GM19467 (cell line): ENCODE measurements at regions not wholly inside any gene's neighbourhood (a gene's known extent, or its start where the extent isn't known, plus 50 kb on each side); places are given as distances from the start of the nearest gene placed in this dataset.
"Not testable (repeated sequence)": the region's sequence is repeated elsewhere in the genome, so short reads cannot be mapped to it uniquely, and the experiment has no call there.

Experiments
- ATAC-seq: cut with Tn5 transposase; IDR thresholded peaks from one replicate; pipeline ENCODE4 v1.9.1; 2021; ENCODE audit warnings: mild to moderate bottlenecking, moderate library complexity; ENCODE audit not compliant: unreplicated experiment

GRCh38 chr7:132030883-132031282, 474.5 kb upstream of the PODXL start:
- ATAC-seq = no peak

DNA sequence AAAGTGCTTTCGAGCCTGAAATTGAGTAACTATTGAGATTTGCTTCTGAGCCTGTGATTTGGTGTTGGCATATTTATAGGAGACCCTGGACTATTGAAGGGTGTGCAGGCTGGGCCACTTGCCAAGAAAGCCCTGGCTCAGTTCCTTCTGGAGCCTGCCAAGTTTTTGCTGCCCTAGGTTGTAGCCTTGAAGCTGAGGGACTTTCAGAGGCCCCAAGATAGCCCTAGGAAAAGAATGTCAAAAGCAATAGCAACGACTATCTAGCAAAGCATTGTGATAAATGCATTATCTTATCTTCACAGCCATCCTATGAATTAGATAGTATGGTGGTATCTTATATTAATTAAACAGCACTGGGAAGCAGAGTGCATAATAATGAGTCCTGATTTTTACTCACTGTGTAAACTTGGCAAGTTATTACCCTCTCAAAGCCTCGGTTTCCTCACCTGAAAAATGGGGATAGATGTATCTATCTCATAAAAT, 473.7 kb upstream of the PODXL start:
- no peak for ATAC-seq

DNA sequence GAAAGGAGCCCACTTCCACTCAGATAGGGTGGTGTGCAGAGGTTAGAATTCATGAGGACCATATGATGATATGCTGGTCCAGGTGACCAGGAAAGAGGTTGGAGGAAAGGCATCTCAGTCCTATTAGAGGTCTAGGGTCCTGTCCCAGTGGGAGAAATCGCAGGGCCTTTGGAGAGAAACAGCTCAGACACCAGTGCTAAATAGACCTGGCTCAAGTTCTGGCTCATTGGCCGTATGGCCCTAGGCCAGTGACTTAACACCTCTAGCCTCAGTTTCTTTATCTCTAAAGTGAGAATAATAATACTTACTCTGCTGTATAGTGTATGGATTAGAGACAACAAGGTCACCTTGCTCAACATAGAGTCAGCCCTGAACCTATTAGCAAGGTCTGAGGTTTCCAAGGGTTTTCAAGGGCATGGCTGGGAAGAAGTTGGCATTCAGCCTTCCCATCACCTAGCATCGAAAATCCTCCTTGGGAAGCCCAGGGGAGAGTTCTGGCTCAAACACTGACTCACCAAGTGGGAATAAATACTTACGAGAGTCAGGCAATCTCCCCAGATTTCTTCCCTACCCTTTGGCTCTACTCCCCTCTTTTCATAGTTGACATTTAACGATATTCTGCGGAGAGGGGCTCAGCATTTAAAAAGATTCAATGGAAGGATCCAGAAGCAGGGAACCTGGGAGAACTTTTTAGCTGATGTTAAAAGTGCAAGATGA, 473.1 kb upstream of the PODXL start:
- ATAC-seq = no peak

DNA sequence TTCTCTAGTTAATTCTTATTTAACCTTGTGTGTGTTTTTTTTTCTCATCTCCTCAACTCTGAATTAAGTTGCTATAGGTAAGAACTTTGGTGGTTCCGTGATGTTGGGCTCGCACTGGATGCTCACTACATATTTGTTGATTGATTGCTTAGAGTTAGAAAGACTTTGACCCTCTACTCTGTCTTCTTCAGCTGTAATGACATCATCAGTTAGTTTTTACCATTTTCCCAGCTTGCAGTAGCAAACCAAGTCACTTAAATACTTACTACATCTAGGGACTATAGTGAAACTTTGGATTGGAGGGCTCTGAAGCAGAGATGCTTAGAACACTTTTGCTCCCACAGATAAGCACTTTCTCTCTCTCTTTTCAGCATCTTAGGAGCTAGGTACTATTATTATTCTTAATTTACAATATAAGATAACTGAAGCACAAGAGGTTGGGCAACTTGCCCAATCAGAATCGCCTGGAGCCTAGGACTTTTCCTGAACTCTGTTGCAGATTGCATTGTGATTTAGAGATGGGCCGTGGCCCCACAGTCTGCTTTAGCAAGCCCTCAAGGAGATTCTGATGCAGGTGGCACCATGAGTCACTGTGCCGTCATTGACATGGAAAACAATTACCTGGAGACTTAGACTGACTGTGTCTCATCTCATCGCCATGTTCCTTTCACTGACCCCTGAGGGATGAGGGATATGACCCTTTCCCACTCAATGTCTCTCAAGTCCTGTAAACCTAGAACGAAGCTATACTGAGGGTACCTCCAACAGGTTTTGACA, 471.9 kb upstream of the PODXL start:
- no peak for ATAC-seq

- no peak for ATAC-seq
Measured at GRCh38 chr7:132024290-132024689, 467.9 kb upstream of the PODXL start.

DNA sequence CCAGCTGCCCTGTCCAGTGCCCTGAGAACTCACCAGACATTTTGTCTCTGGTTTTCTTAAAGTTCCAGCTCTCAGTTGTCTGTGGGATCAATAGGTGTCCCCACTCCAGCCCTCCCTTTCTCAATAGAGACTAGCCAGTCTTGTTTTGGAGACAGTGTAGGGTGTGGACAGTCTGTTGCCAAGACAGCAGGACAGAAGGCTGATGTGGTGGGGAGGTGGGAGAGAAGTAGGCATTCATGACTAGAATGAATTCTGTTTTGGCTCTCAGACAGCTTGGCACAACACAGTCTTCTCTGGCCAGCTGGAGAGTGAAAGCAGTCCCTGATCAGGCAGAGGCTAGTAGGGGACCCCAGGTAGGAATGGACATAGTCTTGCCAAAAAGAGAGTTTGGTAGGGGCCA, 467.0 kb upstream of the PODXL start:
- ATAC-seq = no peak

DNA sequence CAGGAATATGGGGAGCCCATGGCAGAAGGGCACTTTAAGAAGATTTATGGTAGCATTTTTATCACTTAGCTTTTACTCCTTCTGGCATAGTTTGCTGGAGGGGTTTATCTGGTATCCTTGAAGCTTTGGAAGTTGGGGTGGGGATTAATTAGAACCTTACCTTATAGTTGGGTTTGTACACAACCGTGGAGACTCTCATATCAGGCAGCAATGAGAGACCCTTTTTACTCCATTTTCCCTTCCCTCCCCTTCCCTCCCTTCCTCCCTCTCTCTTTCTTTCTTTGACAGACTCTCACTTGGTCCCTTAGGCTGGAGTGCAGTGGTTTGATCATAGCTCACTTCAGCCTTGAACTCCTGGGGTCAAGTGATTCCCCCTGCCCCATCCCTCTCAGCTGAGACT, 465.8 kb upstream of the PODXL start:
- ATAC-seq = no peak

DNA sequence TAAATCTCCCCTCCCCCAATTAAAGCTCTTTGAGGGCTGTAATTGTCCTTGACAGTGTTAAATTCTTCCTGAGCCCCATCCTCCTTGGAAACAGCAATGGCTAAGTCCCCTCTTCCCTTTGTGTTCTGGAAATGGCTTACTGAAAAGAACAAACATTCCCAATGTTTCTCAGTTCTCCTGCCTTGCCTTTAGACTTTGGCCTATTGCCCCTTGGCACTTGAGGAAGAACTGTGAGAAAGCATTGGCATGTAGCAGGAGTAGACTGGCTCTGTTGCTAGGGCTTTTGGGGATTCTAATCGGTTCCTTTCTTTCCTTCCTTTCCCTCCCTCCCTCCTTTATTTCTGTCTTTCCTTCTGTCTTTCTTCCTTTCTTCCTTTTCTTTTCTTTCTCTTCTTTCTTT, 463.3 kb upstream of the PODXL start:
- ATAC-seq = no peak

- no peak for ATAC-seq
Measured at GRCh38 chr7:132009778-132010177, 453.4 kb upstream of the PODXL start.

- no peak for ATAC-seq
Measured at GRCh38 chr7:132004529-132004928, 448.1 kb upstream of the PODXL start.

DNA sequence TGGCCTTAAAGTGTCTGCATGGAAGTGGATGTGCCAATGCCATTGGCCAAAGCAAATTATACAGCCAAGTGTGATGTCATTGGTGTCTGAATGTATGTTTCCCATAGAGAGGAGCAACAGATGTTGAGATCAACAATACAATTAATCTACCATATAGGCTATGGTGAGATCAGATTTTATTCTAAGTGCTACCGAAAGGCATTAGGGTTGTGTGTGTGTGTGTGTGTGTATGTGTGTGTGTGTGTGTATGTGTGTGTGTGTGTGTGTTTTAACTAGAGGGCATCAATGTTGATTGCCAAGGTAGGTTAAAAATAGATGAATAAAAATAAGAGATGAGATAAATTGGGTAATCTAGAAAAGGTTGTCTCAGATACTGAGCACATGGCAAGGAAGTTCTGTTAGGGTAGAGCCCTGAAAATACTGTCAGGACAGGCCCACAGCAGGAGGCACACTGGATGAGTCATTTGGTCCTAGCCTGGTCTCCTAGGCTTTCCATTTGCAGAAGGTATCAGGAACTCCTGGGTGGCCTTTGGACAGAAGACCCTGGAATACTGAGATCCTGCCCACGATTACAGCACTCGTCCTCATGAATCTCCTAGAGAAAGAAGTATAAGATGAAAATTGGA, 446.0 kb upstream of the PODXL start:
- no peak for ATAC-seq

- ATAC-seq = no peak
Measured at GRCh38 chr7:132001146-132001545, 444.7 kb upstream of the PODXL start.

DNA sequence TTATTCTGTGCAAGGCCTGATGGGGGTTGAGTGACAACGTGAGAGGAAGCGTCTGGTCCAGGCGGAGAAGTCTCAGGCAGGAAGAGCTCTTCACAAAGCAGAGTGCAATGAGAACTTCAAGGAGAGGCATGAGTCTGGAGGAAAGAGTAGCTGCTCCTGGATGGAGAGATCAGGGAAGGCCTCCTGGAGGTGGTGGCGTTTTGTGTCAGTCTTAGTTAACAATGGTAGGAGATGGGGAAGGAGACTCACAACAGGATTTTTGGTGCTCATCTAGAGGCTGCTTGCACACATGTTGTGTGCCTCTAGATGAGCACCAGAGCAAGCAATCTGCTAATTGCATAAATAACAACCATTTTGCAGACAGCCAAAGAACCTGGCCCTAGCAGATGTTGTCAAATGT, 442.8 kb upstream of the PODXL start:
- no peak for ATAC-seq

DNA sequence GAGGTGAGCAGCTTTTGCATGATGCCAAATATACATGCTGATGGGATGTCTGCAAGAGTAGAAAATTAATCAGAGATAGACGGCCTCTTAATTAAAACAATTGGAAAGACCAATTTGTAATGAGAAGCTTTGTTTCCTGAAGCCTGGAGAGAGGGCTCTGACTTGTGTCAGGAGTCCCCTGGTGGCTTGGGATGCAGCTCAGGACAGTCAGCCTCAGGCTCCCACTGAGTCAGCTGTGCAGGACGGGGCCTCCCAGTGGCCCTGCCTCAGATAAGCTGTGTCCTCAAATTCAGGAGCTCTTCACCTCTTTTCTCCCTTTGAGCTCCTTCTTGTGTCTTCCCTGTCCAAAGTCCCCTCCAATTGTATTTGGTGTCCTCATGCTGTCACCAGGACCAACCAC, 438.9 kb upstream of the PODXL start:
- no peak for ATAC-seq

DNA sequence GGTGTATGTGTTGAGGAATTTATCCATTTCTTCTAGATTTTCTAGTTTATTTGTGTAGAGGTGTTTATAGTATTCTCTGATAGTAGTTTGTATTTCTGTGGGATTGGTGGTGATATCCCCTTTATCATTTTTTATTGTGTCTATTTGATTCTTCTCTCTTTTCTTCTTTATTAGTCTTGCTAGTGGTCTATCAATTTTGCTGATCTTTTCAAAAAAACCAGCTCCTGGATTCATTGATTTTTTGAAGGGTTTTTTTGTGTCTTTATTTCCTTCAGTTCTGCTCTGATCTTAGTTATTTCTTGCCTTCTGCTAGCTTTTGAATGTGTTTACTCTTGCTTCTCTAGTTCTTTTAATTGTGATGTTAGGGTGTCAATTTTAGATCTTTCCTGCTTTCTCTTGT, 424.6 kb upstream of the PODXL start:
- not testable (repeated sequence) for ATAC-seq

DNA sequence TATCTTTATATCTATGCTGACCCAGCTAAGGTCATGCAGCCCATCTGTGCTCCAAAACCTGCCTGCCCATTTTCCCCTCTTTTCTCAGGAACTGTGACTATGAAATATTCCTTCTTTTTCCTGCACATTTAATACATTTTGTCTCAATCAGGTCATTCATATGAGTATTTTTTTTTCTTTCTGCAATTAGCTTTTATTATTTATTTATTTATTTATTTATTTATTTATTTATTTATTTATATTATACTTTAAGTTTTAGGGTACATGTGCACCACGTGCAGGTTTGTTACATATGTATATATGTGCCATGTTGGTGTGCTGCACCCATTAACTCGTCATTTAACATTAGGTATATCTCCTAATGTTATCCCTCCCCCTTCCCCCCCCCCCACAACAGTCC, 421.7 kb upstream of the PODXL start:
- not testable (repeated sequence) for ATAC-seq

DNA sequence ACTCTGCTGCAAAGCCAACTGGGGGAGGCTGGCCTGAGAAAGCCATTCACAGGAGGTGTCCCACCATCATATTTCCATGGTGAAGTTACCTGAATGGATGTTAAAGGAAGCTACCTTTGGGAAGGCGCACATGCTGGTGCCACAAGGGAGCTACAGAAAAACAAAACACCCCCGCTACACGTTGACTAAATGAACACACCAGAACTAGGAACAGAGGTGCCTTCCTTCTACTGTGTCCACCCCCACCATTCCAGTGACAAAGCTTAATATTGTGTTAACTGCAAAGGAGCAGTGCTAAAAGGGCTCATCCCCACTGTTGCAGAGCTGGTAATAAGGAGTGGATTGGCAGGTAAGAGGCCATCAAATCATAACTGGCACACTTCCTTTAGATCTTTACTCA, 420.0 kb upstream of the PODXL start:
- no peak for ATAC-seq

- no peak for ATAC-seq
Measured at GRCh38 chr7:131974671-131975070, 418.2 kb upstream of the PODXL start.

GRCh38 chr7:131972251-131972650, 415.8 kb upstream of the PODXL start:
- no peak for ATAC-seq

GRCh38 chr7:131970602-131971001, 414.2 kb upstream of the PODXL start:
- ATAC-seq = no peak

DNA sequence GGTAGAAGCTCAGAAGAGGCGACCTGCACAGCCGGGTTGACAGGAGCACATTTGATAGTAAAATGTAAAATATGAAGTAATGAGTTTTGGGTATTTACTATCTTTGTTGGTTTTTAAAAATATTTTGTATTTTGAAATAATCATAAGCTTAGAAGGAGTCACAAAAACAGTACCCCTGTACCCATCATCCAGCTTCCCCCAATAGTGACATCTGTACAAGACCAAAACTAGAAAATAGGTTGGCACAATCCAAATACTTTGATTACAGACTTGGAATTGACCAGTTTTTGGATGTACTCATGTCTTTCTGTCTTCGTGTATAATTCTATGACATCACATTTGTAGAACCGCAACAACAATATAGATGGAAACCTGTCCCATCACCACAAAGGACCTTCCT, 413.1 kb upstream of the PODXL start:
- ATAC-seq = no peak

- ATAC-seq = no peak
Measured at GRCh38 chr7:131967216-131967730, 410.8 kb upstream of the PODXL start.
